Endothelial cell of umbilical vein (primary cell): ENCODE measurements at regions not wholly inside any gene's neighbourhood (a gene's known extent, or its start where the extent isn't known, plus 50 kb on each side); places are given as distances from the start of the nearest gene placed in this dataset.

Source experiments
- BruUV-seq: library from RNA; stranded (reverse); fragments of 400-500 nt; replicated peaks from 2 replicates; lab custom pipeline; 2021; lab: Mats Ljungman, UMichigan
- CTCF ChIA-PET: fragments of 300-600, 350-600 bp; sonication (Branson Sonifier 250); formaldehyde crosslinking; loops from one replicate; lab custom pipeline; 2021; ENCODE audit warnings: antibody characterized with exemption, inconsistent platforms; lab: Charles Lee
- POLR2A ChIA-PET: fragments of 300-600, 350-600 bp; sonication (Branson Sonifier 250); formaldehyde crosslinking; loops from one replicate; lab custom pipeline; 2021; ENCODE audit warnings: antibody characterized with exemption, inconsistent platforms; lab: Charles Lee
- DNase-seq: peaks from one replicate; pipeline ENCODE4 v3.0.0-alpha.2; 2011; ENCODE audit warnings: low read depth, low spot score
- FAIRE-seq: peaks from 2 replicates; lab custom pipeline; 2011; peaks lifted over from hg19 to GRCh38; lab: Jason Lieb, UNC
- H2AFZ ChIP-seq: 2 replicates; pipeline ENCODE4 v1.6.0; 2012; ENCODE audit warnings: low read depth, low read length, control low read depth, inconsistent platforms
- H3K27ac ChIP-seq: 2 replicates; pipeline ENCODE4 v1.5.1; 2011; ENCODE audit warnings: low read depth, mild to moderate bottlenecking, control low read depth, low read length, moderate library complexity; ENCODE audit not compliant: insufficient read depth
- H3K27me3 ChIP-seq, 2 experiments: 2 replicates each; pipeline versions ENCODE4 v1.6.0 to v1.6.1; 2011; ENCODE audit warnings: low read length in 2 of 2, mixed read lengths in 1 of 2; ENCODE audit not compliant: control insufficient read depth in 2 of 2, insufficient read depth in 2 of 2
- H3K36me3 ChIP-seq, 2 experiments: 2 replicates in 1 of 2; 3 replicates in 1 of 2; pipeline ENCODE4 v1.5.1; 2011; ENCODE audit warnings: low read length in 2 of 2, mild to moderate bottlenecking in 1 of 2, moderate library complexity in 1 of 2; ENCODE audit not compliant: control insufficient read depth in 2 of 2, insufficient read depth in 2 of 2; ENCODE audit errors: extremely low read depth in 1 of 2
- H3K4me1 ChIP-seq: 3 replicates; pipeline ENCODE4 v1.5.1; 2011; ENCODE audit warnings: mild to moderate bottlenecking, low read length; ENCODE audit not compliant: control insufficient read depth, insufficient read depth; ENCODE audit errors: extremely low read depth
- H3K4me2 ChIP-seq: 2 replicates; pipeline ENCODE4 v1.6.1; 2011; ENCODE audit warnings: low read length, control low read depth, mixed read lengths; ENCODE audit not compliant: insufficient read depth
- H3K4me3 ChIP-seq, 3 experiments: fragments of 200-600 bp in 1 of 3; sonication (generic), shearing (Covaris generic) in 1 of 3; replicated peaks in 1 of 3; 2 replicates each; pipeline ENCODE4 v1.5.1; 2011 to 2016; ENCODE audit warnings: control low read depth in 3 of 3, low read length in 3 of 3, mild to moderate bottlenecking in 2 of 3, inconsistent platforms in 1 of 3, low read depth in 1 of 3, moderate library complexity in 1 of 3; ENCODE audit not compliant: insufficient read depth in 1 of 3
- H3K79me2 ChIP-seq: 2 replicates; pipeline ENCODE4 v1.6.0; 2012; ENCODE audit warnings: low read length, inconsistent platforms; ENCODE audit not compliant: control insufficient read depth, insufficient read depth
- H3K9ac ChIP-seq: replicated peaks from 2 replicates; pipeline ENCODE3; 2011; ENCODE audit warnings: low read length, control low read depth; ENCODE audit not compliant: insufficient read depth; ENCODE audit errors: extremely low read depth
- H3K9me1 ChIP-seq: replicated peaks from 3 replicates; pipeline ENCODE4 v1.6.0; 2011; ENCODE audit warnings: mild to moderate bottlenecking, low read length; ENCODE audit not compliant: control insufficient read depth, insufficient read depth; ENCODE audit errors: extremely low read depth
- H3K9me3 ChIP-seq: replicated peaks from 2 replicates; pipeline ENCODE4 v1.5.1; 2012; ENCODE audit warnings: low read length, inconsistent platforms; ENCODE audit not compliant: control insufficient read depth, insufficient read depth
- H4K20me1 ChIP-seq: replicated peaks from 2 replicates; pipeline ENCODE3; 2011; ENCODE audit warnings: mild to moderate bottlenecking, low read length; ENCODE audit not compliant: control insufficient read depth, insufficient read depth; ENCODE audit errors: extremely low read depth
- EZH2 ChIP-seq: IDR thresholded peaks from 2 replicates; pipeline ENCODE4 v1.6.1; 2012; ENCODE audit warnings: borderline replicate concordance, low read depth, mild to moderate bottlenecking, moderate library complexity, low read length, inconsistent platforms; ENCODE audit not compliant: severe bottlenecking
- FOS ChIP-seq: IDR thresholded peaks from 2 replicates; pipeline ENCODE4 v1.6.1; 2011; ENCODE audit warnings: mild to moderate bottlenecking, low read length, moderate library complexity, borderline replicate concordance; ENCODE audit not compliant: insufficient read depth
- GATA2 ChIP-seq: IDR thresholded peaks from 2 replicates; pipeline ENCODE4 v1.7.0; 2011; ENCODE audit warnings: low read depth, mild to moderate bottlenecking, moderate library complexity, mixed read lengths, low read length; ENCODE audit not compliant: insufficient read length, insufficient read depth
- JUN ChIP-seq: IDR thresholded peaks from 2 replicates; pipeline ENCODE4 v1.6.1; 2011; ENCODE audit warnings: borderline replicate concordance, low read depth; ENCODE audit not compliant: insufficient read length, insufficient read depth
- MAX ChIP-seq: IDR thresholded peaks from 2 replicates; pipeline ENCODE4 v1.6.1; 2011; ENCODE audit not compliant: insufficient read depth, insufficient read length
- MYC ChIP-seq: IDR thresholded peaks from one replicate; pipeline ENCODE4 v1.6.1; 2011; ENCODE audit warnings: mild to moderate bottlenecking, low read depth, low read length
- POLR2A ChIP-seq: IDR thresholded peaks from 2 replicates; pipeline ENCODE4 v1.6.1; 2012; ENCODE audit warnings: low read depth, mild to moderate bottlenecking, control low read depth, low read length
- POLR2AphosphoS5 ChIP-seq: IDR thresholded peaks from 2 replicates; pipeline ENCODE4 v1.6.1; 2012; ENCODE audit warnings: low read depth, mild to moderate bottlenecking, control low read depth, low read length, moderate library complexity; ENCODE audit not compliant: insufficient read depth
- dilution Hi-C: fragments of 300-500 bp; cut with MboI; formaldehyde crosslinking; loops from one replicate; pipeline ENCODE4 v1.15.0; 2019; ENCODE audit warnings: low sequenced_read_pairs; ENCODE audit not compliant: extremely low pct_ligation_motif_present
- intact Hi-C: fragments of 100-400 bp; cut with micrococcal nuclease; formaldehyde crosslinking; loops from one replicate; pipeline ENCODE4 v1.10.0; 2022
- TF ChIP-seq, protein P1 (sequence below), 2 donors: IDR thresholded peaks; 1 replicate in 1 of 2; 2 replicates in 1 of 2; pipeline ENCODE4 v1.5.1; 2011; ENCODE audit warnings: low read length in 2 of 2, mild to moderate bottlenecking in 2 of 2, moderate library complexity in 2 of 2, control low read depth in 1 of 2, inconsistent platforms in 1 of 2, low read depth in 1 of 2; ENCODE audit not compliant: insufficient read depth in 1 of 2; ENCODE audit errors: extremely low read depth in 1 of 2

DNA sequence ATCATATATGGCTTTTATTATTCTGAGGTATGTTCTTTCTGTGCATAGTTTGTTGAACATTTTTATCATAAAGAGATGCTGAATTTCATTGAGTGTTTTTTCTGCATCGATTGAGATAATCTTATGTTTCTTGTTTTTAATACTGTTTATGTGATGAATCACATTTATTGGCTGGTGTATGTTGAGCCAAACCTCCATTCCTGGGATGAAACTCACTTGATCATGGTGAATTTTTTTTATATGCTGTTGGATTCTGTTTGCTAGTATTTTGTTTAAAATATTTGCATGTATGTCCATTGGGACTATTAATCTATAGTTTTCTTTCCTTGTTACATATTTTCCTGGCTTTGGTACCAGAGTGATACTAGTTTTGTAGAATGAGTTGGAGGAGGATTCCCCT, 500.2 kb downstream of the CDH11 start:
- no peak overlapping the region for H3K27ac ChIP-seq
- H3K36me3 ChIP-seq: no peaks in the 10 kb centered on the region
- DNase-seq: no peak
- H3K9ac ChIP-seq: no peak overlapping the region
- ChIA-PET CTCF (no interaction called here), POLR2A (no interaction called here)
- H3K27me3 ChIP-seq: no peaks in the 10 kb centered on the region
- BruUV-seq: no TSS peak
- no peaks in the 10 kb centered on the region for H3K9me1 ChIP-seq
- TF ChIP-seq POLR2AphosphoS5: no peak
- TF ChIP-seq, protein P1, sequence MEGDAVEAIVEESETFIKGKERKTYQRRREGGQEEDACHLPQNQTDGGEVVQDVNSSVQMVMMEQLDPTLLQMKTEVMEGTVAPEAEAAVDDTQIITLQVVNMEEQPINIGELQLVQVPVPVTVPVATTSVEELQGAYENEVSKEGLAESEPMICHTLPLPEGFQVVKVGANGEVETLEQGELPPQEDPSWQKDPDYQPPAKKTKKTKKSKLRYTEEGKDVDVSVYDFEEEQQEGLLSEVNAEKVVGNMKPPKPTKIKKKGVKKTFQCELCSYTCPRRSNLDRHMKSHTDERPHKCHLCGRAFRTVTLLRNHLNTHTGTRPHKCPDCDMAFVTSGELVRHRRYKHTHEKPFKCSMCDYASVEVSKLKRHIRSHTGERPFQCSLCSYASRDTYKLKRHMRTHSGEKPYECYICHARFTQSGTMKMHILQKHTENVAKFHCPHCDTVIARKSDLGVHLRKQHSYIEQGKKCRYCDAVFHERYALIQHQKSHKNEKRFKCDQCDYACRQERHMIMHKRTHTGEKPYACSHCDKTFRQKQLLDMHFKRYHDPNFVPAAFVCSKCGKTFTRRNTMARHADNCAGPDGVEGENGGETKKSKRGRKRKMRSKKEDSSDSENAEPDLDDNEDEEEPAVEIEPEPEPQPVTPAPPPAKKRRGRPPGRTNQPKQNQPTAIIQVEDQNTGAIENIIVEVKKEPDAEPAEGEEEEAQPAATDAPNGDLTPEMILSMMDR (IDR thresholded peaks at IDR 0.05; ENCODE audit: extremely low read depth in 1 of 2, insufficient read depth in 1 of 2, low read depth in 1 of 2, low read length in 2 of 2): no peak
- no peak for TF ChIP-seq MAX
- no peak for TF ChIP-seq JUN
- no peak for TF ChIP-seq MYC
- no peak for TF ChIP-seq FOS
- no peak for TF ChIP-seq POLR2A
- no peak for TF ChIP-seq GATA2
- no peak for TF ChIP-seq EZH2
- H2AFZ ChIP-seq: no peak overlapping the region
- no peaks in the 10 kb centered on the region for H3K4me1 ChIP-seq
- H3K9me3 ChIP-seq: no peaks in the 10 kb centered on the region
- H3K4me2 ChIP-seq: no peak overlapping the region
- intact Hi-C loops (no loop called here), dilution Hi-C loops (no loop called here)
- no peak for FAIRE-seq
- no peaks in the 10 kb centered on the region for H4K20me1 ChIP-seq
- no peaks in the 10 kb centered on the region for H3K79me2 ChIP-seq
- H3K4me3 ChIP-seq: no peak overlapping the region
